HG02759 (cell line): ENCODE measurements at regions not wholly inside any gene's neighbourhood (a gene's known extent, or its start where the extent isn't known, plus 50 kb on each side); places are given as distances from the start of the nearest gene placed in this dataset.

Source experiments
- ATAC-seq: cut with Tn5 transposase; IDR thresholded peaks from one replicate; pipeline ENCODE4 v1.9.1; 2021; ENCODE audit warnings: mild to moderate bottlenecking, moderate library complexity; ENCODE audit not compliant: unreplicated experiment

GRCh38 chr5:173762045-173762444 is 126.1 kb upstream of the CPEB4 start:
- ATAC-seq: no peak

- ATAC-seq: no peak
Measured at GRCh38 chr5:173762930-173763329, 125.2 kb upstream of the CPEB4 start.

GRCh38 chr5:173763410-173763809 is 124.7 kb upstream of the CPEB4 start:
- no peak for ATAC-seq

GRCh38 chr5:173764332-173765028 is 123.7 kb upstream of the CPEB4 start:
- ATAC-seq: no peak

- ATAC-seq: no peak
Measured at GRCh38 chr5:173765029-173765644, 123.0 kb upstream of the CPEB4 start.

- ATAC-seq: no peak
Measured at GRCh38 chr5:173765661-173766060, 122.5 kb upstream of the CPEB4 start.

- no peak for ATAC-seq
Measured at GRCh38 chr5:173767574-173768266, 120.4 kb upstream of the CPEB4 start.

- ATAC-seq: no peak
Measured at GRCh38 chr5:173768267-173768806, 119.8 kb upstream of the CPEB4 start.

GRCh38 chr5:173768891-173769290 is 119.3 kb upstream of the CPEB4 start:
- ATAC-seq: no peak

- ATAC-seq: no peak
Measured at GRCh38 chr5:173770637-173771036, 117.5 kb upstream of the CPEB4 start.

- no peak for ATAC-seq
Measured at GRCh38 chr5:173771121-173771724, 116.9 kb upstream of the CPEB4 start.

- ATAC-seq: no peak
Measured at GRCh38 chr5:173771725-173772383, 116.3 kb upstream of the CPEB4 start.

GRCh38 chr5:173772384-173773059 is 115.6 kb upstream of the CPEB4 start:
- no peak for ATAC-seq

GRCh38 chr5:173774271-173774761 is 113.8 kb upstream of the CPEB4 start:
- ATAC-seq: no peak

- ATAC-seq: no peak
Measured at GRCh38 chr5:173775261-173776197, 112.6 kb upstream of the CPEB4 start.

- ATAC-seq: no peak
Measured at GRCh38 chr5:173777149-173777548, 111.0 kb upstream of the CPEB4 start.

GRCh38 chr5:173777674-173778073 is 110.5 kb upstream of the CPEB4 start:
- ATAC-seq: no peak

GRCh38 chr5:173778152-173778782 is 109.9 kb upstream of the CPEB4 start:
- no peak for ATAC-seq
